NCI-H1105 treated with DMSO at 0.1 percent for 48 hours (cell line): ENCODE measurements at regions not wholly inside any gene's neighbourhood (a gene's known extent, or its start where the extent isn't known, plus 50 kb on each side); places are given as distances from the start of the nearest gene placed in this dataset.
"Not testable (repeated sequence)": the region's sequence is repeated elsewhere in the genome, so short reads cannot be mapped to it uniquely, and the experiment has no call there.

ENCODE experiments used
- DNase-seq: peaks from one replicate; lab custom pipeline; 2025; lab: John Stamatoyannopoulos, UW

DNA sequence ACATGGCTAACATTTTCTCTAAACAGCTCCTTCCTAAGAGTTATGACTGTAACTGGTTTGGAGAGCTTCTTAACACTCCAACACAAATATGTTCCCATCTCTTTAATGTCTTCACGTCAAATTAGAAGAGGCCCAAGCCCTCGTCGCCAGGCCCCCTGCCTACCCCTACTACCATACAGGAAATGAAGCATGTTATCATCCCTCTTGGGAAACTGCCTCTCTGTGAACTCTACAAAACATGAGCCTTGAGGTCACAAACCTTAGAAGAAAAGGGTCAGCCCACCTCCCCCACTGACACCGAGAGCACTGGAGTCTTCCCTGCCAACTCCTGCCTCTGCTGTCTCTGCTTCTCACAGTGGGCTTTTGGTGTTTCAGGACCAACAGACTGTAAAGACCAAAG lies 243.1 kb upstream of the STT3B start:
- DNase-seq, result no peak

DNA sequence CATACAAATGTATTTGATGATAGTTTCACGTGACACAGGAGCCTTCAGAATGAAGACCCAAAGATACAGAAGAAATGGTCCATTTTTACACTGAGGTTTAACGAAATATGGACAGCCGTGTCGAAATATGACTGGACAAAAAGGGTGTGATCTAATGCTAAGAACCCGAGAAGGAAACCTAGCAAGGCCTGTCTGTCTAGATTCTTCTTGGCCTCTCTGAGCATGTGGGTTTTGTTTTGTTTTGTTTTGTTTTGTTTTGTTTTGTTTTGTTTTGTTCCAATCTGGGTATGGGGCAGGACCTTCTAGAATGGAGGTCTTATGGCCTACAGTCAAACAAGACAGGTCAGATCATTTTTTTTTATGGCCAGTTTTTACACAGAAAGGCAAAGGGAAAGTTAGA lies 242.7 kb upstream of the STT3B start:
- no peak for DNase-seq

DNA sequence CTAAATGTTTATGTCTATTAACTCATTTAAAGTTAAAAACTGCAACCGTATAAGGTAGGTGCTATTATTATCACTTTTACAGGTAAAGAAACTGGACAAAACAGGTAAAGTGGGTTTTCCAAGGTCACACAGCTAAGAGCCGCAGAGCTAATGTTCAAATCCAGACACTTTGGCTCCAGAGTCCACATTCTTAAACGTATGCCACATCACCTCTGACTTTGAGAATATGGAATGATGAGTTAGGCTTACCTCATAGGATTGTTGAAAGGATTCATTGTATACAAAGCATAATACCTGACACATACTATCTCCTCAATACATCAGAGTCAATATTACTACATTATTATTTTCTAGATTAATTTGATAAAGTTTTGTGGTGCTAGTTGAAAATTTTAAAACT lies 240.9 kb upstream of the STT3B start:
- no peak for DNase-seq

DNA sequence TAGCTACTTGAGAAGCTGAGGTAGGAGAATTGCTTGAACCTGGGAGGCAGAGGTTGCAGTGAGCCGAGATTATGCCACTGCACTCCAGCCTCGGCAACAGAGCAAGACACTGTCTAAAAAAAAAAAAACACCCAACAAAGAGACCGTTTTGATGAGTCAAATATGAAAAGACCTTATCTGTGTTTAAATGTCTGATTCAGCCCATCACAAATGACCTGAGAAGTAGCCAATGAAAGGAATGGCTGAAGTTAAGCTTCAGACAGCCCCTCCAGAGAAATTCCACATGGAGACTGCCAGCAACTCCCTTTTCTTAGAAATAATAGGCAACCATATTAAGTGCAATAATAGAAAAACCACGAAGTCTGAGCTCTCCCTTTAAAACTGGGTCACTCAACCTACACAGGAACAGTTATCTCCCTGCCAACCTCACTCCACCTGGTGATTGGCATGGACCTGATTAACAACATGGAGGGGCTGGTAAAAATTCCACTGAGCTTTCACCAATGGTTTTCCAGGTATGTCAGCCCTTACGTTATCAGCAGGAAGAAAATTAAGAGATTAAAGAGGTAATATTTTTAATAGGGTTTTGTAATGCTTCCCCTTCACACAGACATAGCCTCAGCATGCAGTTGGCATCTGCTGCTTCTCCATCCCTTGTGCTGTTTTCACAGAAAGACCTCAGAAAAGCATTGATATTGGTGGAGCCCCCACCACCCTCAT lies 238.1 kb upstream of the STT3B start:
- no peak for DNase-seq

DNA sequence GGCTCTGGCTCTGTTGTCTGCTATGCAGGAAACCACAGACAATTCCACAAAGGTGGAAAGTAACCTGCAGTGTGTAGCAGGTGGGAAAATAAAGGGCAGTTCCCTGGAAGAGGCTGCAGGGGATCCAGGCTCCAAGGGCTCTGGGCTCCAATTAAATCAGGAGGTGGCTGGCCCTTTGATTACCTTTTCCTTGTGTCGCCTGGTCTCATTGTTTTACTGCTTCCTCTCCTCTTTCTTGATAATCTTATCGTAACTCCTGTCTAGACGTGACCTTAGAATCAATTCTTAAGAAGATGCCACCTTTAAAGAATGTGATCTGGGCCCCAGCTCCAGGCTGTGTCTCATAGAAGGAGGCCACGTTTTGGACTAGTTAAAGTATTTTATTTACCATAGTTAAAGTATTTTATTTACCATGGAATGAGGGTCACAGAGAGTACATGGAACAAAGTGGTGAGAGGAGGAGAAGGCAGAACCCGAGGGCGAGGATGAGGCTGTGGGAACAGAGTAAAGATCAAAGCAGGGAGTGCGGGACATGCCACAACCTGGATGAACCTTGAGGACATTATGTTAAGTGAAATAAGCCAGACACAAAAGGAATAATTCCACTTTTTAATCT lies 237.5 kb upstream of the STT3B start:
- DNase-seq, result no peak

DNA sequence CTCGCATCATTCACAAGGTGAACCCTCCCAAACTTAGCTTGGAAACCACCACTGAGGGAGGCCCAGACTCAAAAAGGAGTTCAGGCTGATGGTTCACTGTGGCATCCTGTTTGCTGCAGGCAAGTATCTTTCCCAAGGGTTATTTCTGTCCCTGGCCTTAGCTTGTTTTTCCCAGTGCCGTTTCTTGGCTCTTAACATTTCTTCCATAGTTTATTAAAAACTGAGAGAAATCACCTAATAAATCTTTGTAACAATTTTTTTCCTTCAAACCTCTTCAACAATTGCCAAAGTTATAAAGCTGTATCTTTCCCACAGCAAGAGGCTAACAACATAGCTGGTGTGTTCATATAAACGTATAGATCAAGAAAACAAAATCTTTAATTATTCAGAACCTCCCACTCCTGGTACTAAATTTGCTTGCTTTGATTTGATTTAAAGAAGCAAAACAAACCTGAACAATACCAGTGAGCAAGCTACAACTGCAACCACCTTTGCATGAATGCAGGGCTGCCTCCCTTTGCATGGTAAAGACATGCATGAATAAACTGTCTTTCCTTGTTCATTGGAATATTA lies 234.9 kb upstream of the STT3B start:
- DNase-seq, result no peak

DNA sequence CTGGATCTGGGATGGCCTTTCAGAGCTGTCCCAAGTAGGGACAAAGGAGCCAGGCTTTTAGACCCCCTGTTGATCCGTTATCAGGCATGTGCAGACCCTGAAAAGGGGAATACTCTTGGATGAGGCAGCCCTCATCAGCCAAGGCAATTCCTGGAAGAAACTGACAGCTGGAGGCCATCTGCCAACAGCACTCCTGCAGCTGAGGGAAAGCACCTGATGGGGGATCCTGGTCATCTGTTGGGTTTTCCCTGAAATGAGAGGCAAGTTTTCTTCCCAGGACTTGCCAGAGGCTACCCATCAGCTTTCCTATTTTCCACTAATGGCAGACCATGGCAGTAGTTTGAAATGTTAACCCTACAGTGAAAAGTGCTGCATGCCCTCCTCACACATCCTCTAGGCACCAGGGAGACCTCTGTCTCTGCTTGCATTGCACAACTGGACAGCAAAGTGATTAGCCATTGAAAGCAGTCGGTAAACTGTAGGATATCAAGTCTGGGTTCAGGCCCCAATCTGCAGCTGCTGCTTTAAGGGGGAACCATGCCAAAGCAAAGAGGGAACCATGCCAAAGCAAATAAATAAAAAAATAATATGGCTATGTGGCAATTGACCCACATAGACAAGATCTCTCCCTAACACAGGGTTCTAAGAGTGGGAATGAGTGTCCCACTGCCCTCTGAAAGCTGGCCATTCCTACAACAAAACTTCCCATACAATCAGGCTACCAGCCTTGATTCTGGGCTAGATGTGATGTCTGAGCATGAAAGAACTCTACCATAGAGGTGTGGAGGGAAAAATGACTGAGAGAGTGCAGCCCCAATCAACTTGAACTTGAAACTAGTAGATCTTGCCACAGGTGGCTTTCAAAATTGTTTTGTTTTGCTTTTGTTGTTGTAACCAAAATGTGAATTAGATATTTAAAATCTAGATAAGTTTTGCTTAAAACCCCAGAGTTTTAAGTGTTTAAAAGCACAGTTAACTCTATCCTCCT lies 232.0 kb upstream of the STT3B start:
- peak; percentile 36 for DNase-seq

DNA sequence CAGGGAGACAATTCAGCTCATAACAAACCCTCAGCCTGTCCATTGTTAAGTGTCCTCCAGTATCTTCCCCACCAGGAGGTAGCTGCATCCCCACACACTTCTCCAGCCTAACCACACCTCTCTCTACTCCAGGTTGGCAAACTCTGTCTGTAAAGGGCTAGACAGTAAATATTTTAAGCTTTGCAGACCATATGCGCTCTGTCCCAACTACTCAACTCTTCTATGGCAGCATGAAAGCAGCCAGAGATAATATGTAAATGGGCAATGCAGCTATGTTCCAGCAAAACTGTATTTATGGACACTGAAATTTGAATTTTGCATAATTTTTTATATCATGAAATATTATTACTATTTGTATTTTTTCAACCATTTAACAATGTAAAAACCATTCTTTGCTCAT lies 230.4 kb upstream of the STT3B start:
- DNase-seq, result no peak

DNA sequence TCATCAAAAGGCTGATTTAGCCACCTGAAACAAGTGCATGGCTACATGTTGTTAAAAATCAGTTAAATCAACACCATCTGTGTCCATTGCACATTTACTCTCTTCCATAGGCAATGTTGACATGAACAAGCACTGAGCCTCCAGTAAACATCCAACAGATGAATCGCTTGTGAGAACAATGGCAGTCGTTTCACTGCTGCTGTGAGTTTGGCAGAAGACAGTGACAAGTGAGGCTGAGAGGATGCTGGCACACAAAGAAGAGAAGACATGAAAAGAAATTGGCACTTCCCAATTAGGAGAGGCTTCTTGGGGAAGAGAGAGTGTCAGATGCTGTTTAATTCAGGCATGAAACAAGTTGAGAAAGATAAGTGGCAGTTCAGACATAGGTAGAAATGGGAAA lies 227.4 kb upstream of the STT3B start:
- peak; percentile 11 for DNase-seq

DNA sequence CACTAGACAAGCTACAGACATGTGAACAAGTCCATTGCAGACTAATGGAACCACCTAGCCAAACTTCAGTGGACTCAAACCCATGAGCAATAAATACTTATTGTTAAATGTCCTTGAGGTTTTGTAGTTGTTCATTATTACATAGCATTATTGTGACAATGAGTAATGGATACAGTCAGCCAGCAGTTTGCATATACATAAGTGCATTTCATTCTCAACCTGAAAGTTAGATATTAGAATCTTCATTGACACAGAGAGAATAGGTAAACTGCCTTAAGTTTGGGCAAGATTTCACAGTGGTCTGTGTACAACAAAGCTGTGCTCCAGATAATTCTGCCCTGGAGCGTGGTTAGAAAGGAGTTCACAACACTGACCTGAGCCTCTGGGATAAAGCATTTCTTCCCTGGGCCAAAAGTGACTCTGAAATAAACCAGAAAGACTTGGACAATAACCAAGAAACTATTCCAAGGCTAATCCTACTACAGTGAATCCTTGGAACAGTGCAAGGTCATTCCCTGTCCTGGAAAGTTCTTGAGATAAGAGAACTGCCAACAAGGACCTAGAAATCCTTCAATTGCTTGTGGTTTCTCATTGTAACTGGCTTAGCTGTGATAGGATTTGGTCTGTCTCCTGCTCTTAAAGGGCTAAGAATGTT lies 225.5 kb upstream of the STT3B start:
- no peak for DNase-seq

- DNase-seq, result no peak
Observed at GRCh38 chr3:31311559-31311958, 221.2 kb upstream of the STT3B start.

DNA sequence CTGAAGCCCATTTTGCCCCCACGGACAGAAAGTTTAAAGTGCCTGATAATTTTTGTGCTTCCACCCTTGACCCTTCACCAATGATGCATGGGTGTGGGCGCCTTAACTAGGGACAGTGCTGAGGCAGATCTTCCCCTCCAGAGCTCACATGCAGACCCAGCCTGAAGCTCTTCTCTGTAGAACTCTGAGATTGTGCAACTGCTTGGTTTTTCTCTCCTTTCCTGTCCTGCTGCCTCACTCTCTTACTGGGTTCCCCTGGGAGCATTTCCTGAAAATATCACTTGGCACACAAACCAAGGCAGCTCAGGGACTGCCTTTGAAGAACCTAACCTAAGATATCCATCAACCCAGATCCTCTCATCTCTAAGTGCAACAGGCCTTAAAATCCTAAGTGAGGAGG lies 220.3 kb upstream of the STT3B start:
- DNase-seq, result no peak

- no peak for DNase-seq
Observed at GRCh38 chr3:31314258-31314657, 218.5 kb upstream of the STT3B start.

GRCh38 chr3:31319332-31319731 lies 213.4 kb upstream of the STT3B start:
- DNase-seq, result no peak

DNA sequence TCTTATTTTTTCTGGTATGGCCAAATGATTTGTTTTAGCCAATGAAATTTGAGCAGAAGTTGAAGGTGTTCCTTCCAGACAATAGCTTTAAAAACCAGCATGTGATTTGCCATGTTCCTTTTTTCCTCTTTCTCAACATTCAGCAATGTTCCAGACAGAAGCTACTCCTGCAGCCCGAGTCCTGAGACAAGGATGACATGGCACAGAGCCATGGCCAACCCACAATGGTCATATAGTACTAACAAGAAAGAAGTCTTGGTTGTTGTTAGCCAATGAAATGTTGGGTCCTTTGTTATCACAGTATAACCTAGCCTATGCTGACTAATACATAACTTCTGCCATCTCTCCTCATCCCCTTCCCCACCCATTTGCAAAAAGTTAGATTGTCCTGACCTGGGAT lies 211.1 kb upstream of the STT3B start:
- DNase-seq, result no peak

GRCh38 chr3:31322460-31322859 lies 210.3 kb upstream of the STT3B start:
- no peak for DNase-seq

- DNase-seq, result not testable (repeated sequence)
Observed at GRCh38 chr3:31327826-31328357, 204.8 kb upstream of the STT3B start.

GRCh38 chr3:31331278-31331677 lies 201.4 kb upstream of the STT3B start:
- DNase-seq, result peak; percentile 81

GRCh38 chr3:31341130-31341529 lies 191.6 kb upstream of the STT3B start:
- no peak for DNase-seq

- DNase-seq, result no peak
Observed at GRCh38 chr3:31343075-31343474, 189.7 kb upstream of the STT3B start.

DNA sequence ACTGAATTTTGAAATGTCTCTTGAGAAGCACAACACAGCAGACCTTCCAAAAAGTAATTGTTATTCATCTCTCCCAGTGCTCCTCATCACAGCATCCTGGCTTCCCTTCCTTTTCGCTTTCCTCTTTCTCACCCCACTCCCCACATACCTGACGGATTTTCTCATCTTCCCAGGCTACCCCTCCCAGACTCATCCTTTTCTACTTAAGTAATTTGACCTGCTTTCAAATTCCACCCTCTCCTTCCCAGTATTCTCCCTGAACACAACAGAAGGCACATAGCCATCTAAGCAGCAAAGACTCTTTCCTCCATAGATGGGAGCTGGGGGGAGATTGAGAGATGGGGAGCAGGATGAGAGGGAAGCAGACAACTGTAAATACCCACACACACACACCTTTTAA lies 187.1 kb upstream of the STT3B start:
- DNase-seq, result no peak

DNA sequence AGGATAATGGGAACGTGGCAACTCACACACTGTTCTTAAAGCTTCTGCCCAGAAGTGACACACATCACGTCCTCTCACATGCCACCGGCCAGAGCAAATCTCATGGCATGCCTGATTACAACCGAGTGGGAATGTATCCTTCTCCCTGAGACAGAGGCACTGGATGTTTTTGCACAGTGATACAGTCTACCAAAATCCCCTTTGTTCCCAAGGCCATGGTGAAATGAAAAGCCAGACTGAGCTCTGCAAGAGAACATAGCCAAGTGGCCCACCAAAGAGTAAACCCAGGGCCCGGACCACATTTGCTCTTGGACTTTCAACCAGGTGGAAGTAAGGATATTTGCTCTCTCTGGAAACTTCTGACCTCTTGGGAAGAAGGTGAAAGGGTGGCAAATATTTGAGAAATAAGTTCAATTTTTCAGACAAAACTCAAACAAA lies 186.2 kb upstream of the STT3B start:
- no peak for DNase-seq
